Natural killer cell treated with Interleukin-12 subunit alpha and Interleukin-12 subunit beta and Interleukin-15 and Interleukin-18, amount 100 ng/mL, for 72 hours (primary cell): ENCODE measurements at regions not wholly inside any gene's neighbourhood (a gene's known extent, or its start where the extent isn't known, plus 50 kb on each side); places are given as distances from the start of the nearest gene placed in this dataset.

Experiments used
- ATAC-seq, 2 donors: fragments of 150-1000 bp; cut with Tn5 transposase in 1 of 2; sonication (Bioruptor Pico), chemical (Tn5 transposase) in 1 of 2; 2 replicates each; pipeline ENCODE4 v1.10.0; 2021
- DNase-seq: peaks from one replicate; pipeline ENCODE4 v3.0.0; 2022; ENCODE audit warnings: low spot score
- H3K27ac Mint-ChIP-seq, 2 donors: 1 replicate in 1 of 2; 2 replicates in 1 of 2; pipeline ENCODE4 v1.8.0; 2022; ENCODE audit warnings: mixed read lengths in 2 of 2, mild to moderate bottlenecking in 1 of 2, moderate library complexity in 1 of 2
- H3K27me3 Mint-ChIP-seq, 2 donors: 1 replicate in 1 of 2; 2 replicates in 1 of 2; pipeline ENCODE4 v1.8.0; 2022; ENCODE audit warnings: mixed read lengths in 2 of 2
- H3K36me3 Mint-ChIP-seq: one replicate; pipeline ENCODE4 v1.8.0; 2022; ENCODE audit warnings: mixed read lengths
- H3K4me1 Mint-ChIP-seq, 2 donors: 1 replicate in 1 of 2; 2 replicates in 1 of 2; pipeline ENCODE4 v1.8.0; 2022; ENCODE audit warnings: low read depth in 2 of 2, mixed read lengths in 2 of 2, mild to moderate bottlenecking in 1 of 2
- H3K4me3 Mint-ChIP-seq: one replicate; pipeline ENCODE4 v1.8.0; 2022; ENCODE audit warnings: mixed read lengths
- H3K9me3 Mint-ChIP-seq: 2 replicates; pipeline ENCODE4 v1.8.0; 2022; ENCODE audit warnings: mixed read lengths

- H3K36me3 Mint-ChIP-seq = peaks cover 12% of the 10 kb centered on the region
- H3K4me3 Mint-ChIP-seq = no peak overlapping the region
- H3K27me3 Mint-ChIP-seq = peaks cover 0 to 6% of the 10 kb centered on the region in 2 donors
- no peak for DNase-seq
- H3K27ac Mint-ChIP-seq = no peak overlapping the region
- H3K9me3 Mint-ChIP-seq = peaks cover 6% of the 10 kb centered on the region
- ATAC-seq = no peak
- H3K4me1 Mint-ChIP-seq = peaks cover 0 to 2% of the 10 kb centered on the region in 2 donors
Observed at GRCh38 chr22:49476800-49477400, 350.8 kb downstream of the BRD1 start.

DNA sequence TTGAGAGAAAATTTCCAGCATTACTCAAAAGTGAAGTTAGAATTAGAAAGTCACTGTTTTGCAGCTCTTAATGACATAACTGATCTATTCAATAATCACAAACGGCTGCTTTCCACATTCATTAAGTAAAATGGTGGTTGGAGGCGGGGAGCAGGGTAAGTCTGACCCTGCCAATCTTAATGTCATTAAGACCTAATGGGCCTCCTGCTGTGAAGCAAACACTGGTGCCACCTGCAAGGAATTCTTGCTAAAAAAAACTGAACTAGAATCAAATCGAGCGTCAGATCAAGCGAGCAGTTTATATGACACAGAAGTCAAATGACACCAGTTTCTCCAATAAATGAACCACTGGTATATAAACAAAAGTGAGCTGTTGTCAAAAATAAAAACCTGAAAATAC lies 351.5 kb downstream of the BRD1 start:
- Mint-ChIP-seq H3K27ac (no peak overlapping the region), H3K36me3 (peaks cover 12% of the 10 kb centered on the region), H3K4me3 (no peak overlapping the region), H3K4me1 (no peaks in the 10 kb centered on the region), H3K9me3 (peaks cover 6% of the 10 kb centered on the region), H3K27me3 (peaks cover 0 to 2% of the 10 kb centered on the region in 2 donors)
- DNase-seq = no peak
- no peak for ATAC-seq

GRCh38 chr22:49475253-49475652 lies 352.4 kb downstream of the BRD1 start:
- ATAC-seq (no peak), DNase-seq (no peak)
- no peaks in the 10 kb centered on the region for H3K4me1 Mint-ChIP-seq
- peaks cover 6% of the 10 kb centered on the region for H3K9me3 Mint-ChIP-seq
- H3K27me3 Mint-ChIP-seq = no peaks in the 10 kb centered on the region
- H3K27ac Mint-ChIP-seq = no peak overlapping the region
- peaks cover 12% of the 10 kb centered on the region for H3K36me3 Mint-ChIP-seq
- no peak overlapping the region for H3K4me3 Mint-ChIP-seq

DNA sequence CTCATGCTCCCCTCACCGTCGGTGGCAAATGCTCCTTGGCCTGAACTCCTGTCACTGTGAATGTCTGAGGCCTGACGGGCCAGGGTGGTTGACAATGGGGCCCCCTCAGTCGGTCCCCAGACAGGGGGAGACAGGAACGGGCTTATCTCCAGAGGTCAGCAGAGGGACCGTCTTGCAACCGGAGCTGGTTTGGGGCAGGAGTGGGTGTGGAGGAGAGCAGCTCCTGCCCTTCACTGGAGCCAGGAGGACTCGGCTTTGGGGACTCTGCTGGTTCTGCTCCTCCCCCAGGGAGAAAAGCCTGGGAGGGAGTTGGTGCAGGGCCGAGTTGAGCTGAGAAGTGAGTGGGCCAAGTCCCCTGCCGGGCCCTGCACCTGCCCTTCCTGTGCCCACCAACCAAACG lies 354.4 kb downstream of the BRD1 start:
- H3K27me3 Mint-ChIP-seq = no peaks in the 10 kb centered on the region
- no peak overlapping the region for H3K4me3 Mint-ChIP-seq
- H3K9me3 Mint-ChIP-seq = peaks cover 6% of the 10 kb centered on the region
- H3K4me1 Mint-ChIP-seq = no peaks in the 10 kb centered on the region
- no peak overlapping the region for H3K27ac Mint-ChIP-seq
- ATAC-seq (no peak), DNase-seq (no peak)
- peaks cover 12% of the 10 kb centered on the region for H3K36me3 Mint-ChIP-seq

- H3K4me1 Mint-ChIP-seq = no peaks in the 10 kb centered on the region
- peaks cover under 1% of the 10 kb centered on the region for H3K36me3 Mint-ChIP-seq
- H3K27ac Mint-ChIP-seq = no peak overlapping the region
- no peak for DNase-seq
- H3K27me3 Mint-ChIP-seq = no peaks in the 10 kb centered on the region
- H3K4me3 Mint-ChIP-seq = no peak overlapping the region
- H3K9me3 Mint-ChIP-seq = no peaks in the 10 kb centered on the region
- no peak for ATAC-seq
Observed at GRCh38 chr22:49470741-49471503, 356.8 kb downstream of the BRD1 start.

GRCh38 chr22:49469896-49470740 lies 357.6 kb downstream of the BRD1 start:
- ATAC-seq (no peak), DNase-seq (no peak)
- no peaks in the 10 kb centered on the region for H3K36me3 Mint-ChIP-seq
- no peaks in the 10 kb centered on the region for H3K9me3 Mint-ChIP-seq
- H3K27ac Mint-ChIP-seq = no peak overlapping the region
- H3K4me3 Mint-ChIP-seq = no peak overlapping the region
- H3K27me3 Mint-ChIP-seq = no peaks in the 10 kb centered on the region
- H3K4me1 Mint-ChIP-seq = no peaks in the 10 kb centered on the region

DNA sequence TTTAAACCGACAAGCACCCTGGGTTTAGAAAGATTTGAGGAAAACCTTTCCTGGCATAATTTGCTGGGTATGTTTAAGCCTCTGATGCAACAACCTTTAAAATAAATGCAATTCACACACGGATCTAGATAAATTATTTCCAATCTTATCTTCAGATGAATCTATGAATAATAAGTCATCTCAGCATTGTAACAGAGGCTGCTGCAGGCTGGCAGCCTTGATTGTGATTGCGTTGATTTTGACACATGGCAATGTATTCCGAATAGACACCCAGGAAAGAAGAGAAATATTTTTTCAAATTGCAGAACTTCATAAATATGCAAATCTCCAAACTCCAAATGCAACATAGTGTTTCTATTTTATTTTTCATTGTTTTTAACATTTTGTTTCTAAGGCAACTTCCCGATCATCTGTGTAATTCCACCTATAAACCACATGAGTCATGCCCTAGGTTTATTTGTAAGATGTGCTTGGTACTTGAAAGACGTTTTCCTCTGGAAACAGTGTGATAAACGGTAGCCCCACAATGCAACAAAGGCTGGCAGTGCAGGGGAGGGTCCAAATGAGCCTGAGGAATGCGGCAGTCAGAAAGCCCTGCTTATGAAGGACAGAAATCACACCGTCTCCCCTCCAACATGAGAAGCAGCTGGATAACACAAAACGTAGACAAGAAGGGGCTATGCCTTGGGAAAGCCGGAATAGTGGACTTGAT lies 359.0 kb downstream of the BRD1 start:
- DNase-seq (no peak), ATAC-seq (no peak)
- H3K9me3 Mint-ChIP-seq = no peaks in the 10 kb centered on the region
- H3K27me3 Mint-ChIP-seq = no peaks in the 10 kb centered on the region
- peaks cover 0 to 1% of the 10 kb centered on the region in 2 donors for H3K4me1 Mint-ChIP-seq
- H3K36me3 Mint-ChIP-seq = no peaks in the 10 kb centered on the region
- H3K4me3 Mint-ChIP-seq = no peak overlapping the region
- no peak overlapping the region for H3K27ac Mint-ChIP-seq

- no peak overlapping the region for H3K4me3 Mint-ChIP-seq
- ATAC-seq (no peak), DNase-seq (no peak)
- H3K27me3 Mint-ChIP-seq = no peaks in the 10 kb centered on the region
- H3K4me1 Mint-ChIP-seq = peaks cover 0 to 2% of the 10 kb centered on the region in 2 donors
- no peaks in the 10 kb centered on the region for H3K9me3 Mint-ChIP-seq
- H3K27ac Mint-ChIP-seq = no peak overlapping the region
- no peaks in the 10 kb centered on the region for H3K36me3 Mint-ChIP-seq
Observed at GRCh38 chr22:49466878-49467595, 360.6 kb downstream of the BRD1 start.

GRCh38 chr22:49464037-49464436 lies 363.6 kb downstream of the BRD1 start:
- peaks cover 0 to 2% of the 10 kb centered on the region in 2 donors for H3K4me1 Mint-ChIP-seq
- H3K4me3 Mint-ChIP-seq = no peak overlapping the region
- H3K27ac Mint-ChIP-seq = no peak overlapping the region

GRCh38 chr22:49462795-49463194 lies 364.9 kb downstream of the BRD1 start:
- Mint-ChIP-seq H3K4me3 (no peak overlapping the region), H3K27me3 (peaks cover 0 to 5% of the 10 kb centered on the region in 2 donors), H3K4me1 (peaks cover 0 to 2% of the 10 kb centered on the region in 2 donors), H3K27ac (no peak overlapping the region), H3K36me3 (no peaks in the 10 kb centered on the region), H3K9me3 (no peaks in the 10 kb centered on the region)
- peak; percentile 51 to 60 for ATAC-seq
- DNase-seq = no peak

More at GRCh38 chr22:49464037-49464436, 363.6 kb downstream of the BRD1 start:
- H3K36me3 Mint-ChIP-seq = no peaks in the 10 kb centered on the region
- no peak for ATAC-seq
- no peak for DNase-seq
- no peaks in the 10 kb centered on the region for H3K9me3 Mint-ChIP-seq
- no peaks in the 10 kb centered on the region for H3K27me3 Mint-ChIP-seq

DNA sequence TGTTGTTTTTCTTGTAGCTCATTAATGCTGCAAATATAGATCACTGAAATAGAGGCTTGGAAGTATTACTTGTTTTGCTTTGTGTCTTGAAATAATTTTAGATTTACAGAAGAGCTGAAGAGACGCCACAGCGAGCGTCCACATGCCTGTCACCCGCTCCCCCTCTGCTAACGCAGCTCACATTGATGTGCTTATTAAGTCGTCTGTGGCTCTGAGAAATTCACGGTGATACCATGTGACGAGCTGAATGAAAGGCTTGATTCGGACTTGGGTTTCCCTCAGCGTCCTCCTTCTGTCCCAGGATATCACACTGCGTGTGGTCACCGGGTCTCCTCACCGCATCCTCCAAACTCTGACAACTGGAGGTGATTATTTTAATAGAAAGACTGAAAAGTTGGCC lies 365.4 kb downstream of the BRD1 start:
- Mint-ChIP-seq H3K4me3 (no peak overlapping the region), H3K27ac (no peak overlapping the region)

GRCh38 chr22:49461674-49462073 lies 366.0 kb downstream of the BRD1 start:
- DNase-seq (no peak), ATAC-seq (no peak)
- no peak overlapping the region for H3K4me3 Mint-ChIP-seq
- no peaks in the 10 kb centered on the region for H3K9me3 Mint-ChIP-seq
- no peak overlapping the region for H3K27ac Mint-ChIP-seq
- peaks cover 0 to 2% of the 10 kb centered on the region in 2 donors for H3K4me1 Mint-ChIP-seq
- no peaks in the 10 kb centered on the region for H3K36me3 Mint-ChIP-seq
- peaks cover 0 to 5% of the 10 kb centered on the region in 2 donors for H3K27me3 Mint-ChIP-seq

More for the DNA sequence above, 365.4 kb downstream of the BRD1 start:
- DNase-seq (no peak), ATAC-seq (no peak)
- Mint-ChIP-seq H3K36me3 (no peaks in the 10 kb centered on the region), H3K4me1 (peaks cover 0 to 2% of the 10 kb centered on the region in 2 donors), H3K9me3 (no peaks in the 10 kb centered on the region), H3K27me3 (peaks cover 0 to 5% of the 10 kb centered on the region in 2 donors)
